SK-N-SH (cell line): ENCODE measurements at regions not wholly inside any gene's neighbourhood (a gene's known extent, or its start where the extent isn't known, plus 50 kb on each side); places are given as distances from the start of the nearest gene placed in this dataset.

ENCODE experiments used
- CHD2 ChIP-seq: fragments of 150-350 bp; IDR thresholded peaks from 2 replicates; pipeline ENCODE4 v1.6.1; 2018; ENCODE audit warnings: low read length; ENCODE audit not compliant: partially characterized antibody
- CTCF ChIP-seq: fragments of 200-600 bp; sonication (generic); IDR thresholded peaks from 2 replicates; pipeline ENCODE4 v1.6.1; 2017; ENCODE audit warnings: antibody characterized with exemption, mild to moderate bottlenecking, moderate library complexity
- EZH2phosphoT487 ChIP-seq: fragments of 200-600 bp; sonication (generic); IDR thresholded peaks from 2 replicates; pipeline ENCODE4 v1.6.1; 2017; ENCODE audit warnings: low read depth, mixed run types, mild to moderate bottlenecking, antibody characterized with exemption, moderate library complexity, borderline replicate concordance
- NRF1 ChIP-seq: IDR thresholded peaks from 2 replicates; pipeline ENCODE4 v1.6.1; 2012; ENCODE audit warnings: low read depth, mild to moderate bottlenecking, low read length
- POLR2AphosphoS5 ChIP-seq: IDR thresholded peaks from 2 replicates; pipeline ENCODE4 v1.6.1; 2012; ENCODE audit warnings: low read depth, low read length
- RAD21 ChIP-seq: IDR thresholded peaks from 2 replicates; pipeline ENCODE4 v1.6.1; 2012; ENCODE audit warnings: mild to moderate bottlenecking, low read length
- YY1 ChIP-seq: IDR thresholded peaks from 2 replicates; pipeline ENCODE4 v1.4.0; 2012; ENCODE audit warnings: low read depth, mild to moderate bottlenecking
- TF ChIP-seq, protein P1 (sequence below): fragments of 150-350 bp; IDR thresholded peaks from 2 replicates; pipeline ENCODE4 v1.6.1; 2017; ENCODE audit warnings: antibody characterized with exemption, low read length, low read depth, borderline replicate concordance

DNA sequence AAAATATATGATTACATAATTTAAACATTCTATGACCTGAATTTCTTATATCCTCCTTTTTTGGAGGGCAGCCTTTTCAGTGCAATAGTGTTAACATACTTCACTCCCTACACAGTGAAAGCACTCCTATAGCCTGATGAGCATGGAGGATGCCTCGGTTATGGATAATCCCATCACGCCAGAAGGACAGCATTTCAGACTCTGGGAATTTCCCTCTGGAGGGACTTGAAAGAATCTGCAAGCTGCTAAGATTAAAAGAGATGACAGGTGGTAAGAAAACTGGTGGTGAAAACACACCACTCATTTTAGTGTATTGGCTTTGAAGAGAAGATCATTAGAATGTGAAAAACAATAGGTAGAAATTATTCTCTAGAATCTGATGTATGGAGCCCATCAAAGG is 99.3 kb upstream of the LMNTD1 start:
- no peak for TF ChIP-seq CTCF
- TF ChIP-seq NRF1: no peak
- TF ChIP-seq RAD21: no peak
- TF ChIP-seq CHD2: no peak
- no peak for TF ChIP-seq EZH2phosphoT487
- TF ChIP-seq YY1: no peak
- no peak for TF ChIP-seq POLR2AphosphoS5
- TF ChIP-seq, protein P1, sequence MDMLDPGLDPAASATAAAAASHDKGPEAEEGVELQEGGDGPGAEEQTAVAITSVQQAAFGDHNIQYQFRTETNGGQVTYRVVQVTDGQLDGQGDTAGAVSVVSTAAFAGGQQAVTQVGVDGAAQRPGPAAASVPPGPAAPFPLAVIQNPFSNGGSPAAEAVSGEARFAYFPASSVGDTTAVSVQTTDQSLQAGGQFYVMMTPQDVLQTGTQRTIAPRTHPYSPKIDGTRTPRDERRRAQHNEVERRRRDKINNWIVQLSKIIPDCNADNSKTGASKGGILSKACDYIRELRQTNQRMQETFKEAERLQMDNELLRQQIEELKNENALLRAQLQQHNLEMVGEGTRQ: no peak
